ENCODE measurements at regions not wholly inside any gene's neighbourhood (a gene's known extent, or its start where the extent isn't known, plus 50 kb on each side); places are given as distances from the start of the nearest gene placed in this dataset.

GRCh38 chr18:26700728-26701127 is 152.4 kb upstream of the KCTD1 start:
- Histone ChIP-seq H3K4me3 (no peak overlapping the region), H3K36me3 (no peaks in the 10 kb centered on the region), H3K27me3 (peaks cover 0 to 9% of the 10 kb centered on the region in 2 donors), H3K27ac (no peak overlapping the region), H3K4me1 (no peaks in the 10 kb centered on the region), H3K9me3 (no peaks in the 10 kb centered on the region)
- no peak for DNase-seq
- intact Hi-C loops (cut with DNase I; ENCODE audit: low total_unique reads): no loop called here
- TF ChIP-seq, protein P1, sequence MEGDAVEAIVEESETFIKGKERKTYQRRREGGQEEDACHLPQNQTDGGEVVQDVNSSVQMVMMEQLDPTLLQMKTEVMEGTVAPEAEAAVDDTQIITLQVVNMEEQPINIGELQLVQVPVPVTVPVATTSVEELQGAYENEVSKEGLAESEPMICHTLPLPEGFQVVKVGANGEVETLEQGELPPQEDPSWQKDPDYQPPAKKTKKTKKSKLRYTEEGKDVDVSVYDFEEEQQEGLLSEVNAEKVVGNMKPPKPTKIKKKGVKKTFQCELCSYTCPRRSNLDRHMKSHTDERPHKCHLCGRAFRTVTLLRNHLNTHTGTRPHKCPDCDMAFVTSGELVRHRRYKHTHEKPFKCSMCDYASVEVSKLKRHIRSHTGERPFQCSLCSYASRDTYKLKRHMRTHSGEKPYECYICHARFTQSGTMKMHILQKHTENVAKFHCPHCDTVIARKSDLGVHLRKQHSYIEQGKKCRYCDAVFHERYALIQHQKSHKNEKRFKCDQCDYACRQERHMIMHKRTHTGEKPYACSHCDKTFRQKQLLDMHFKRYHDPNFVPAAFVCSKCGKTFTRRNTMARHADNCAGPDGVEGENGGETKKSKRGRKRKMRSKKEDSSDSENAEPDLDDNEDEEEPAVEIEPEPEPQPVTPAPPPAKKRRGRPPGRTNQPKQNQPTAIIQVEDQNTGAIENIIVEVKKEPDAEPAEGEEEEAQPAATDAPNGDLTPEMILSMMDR (IDR thresholded peaks at IDR 0.05): no peak

- no peaks in the 10 kb centered on the region for H3K9me3 ChIP-seq
- H3K27ac ChIP-seq: no peak overlapping the region
- intact Hi-C loops (cut with DNase I; ENCODE audit: low total_unique reads): no loop called here
- no peak for DNase-seq
- H3K27me3 ChIP-seq: peaks cover 0 to 9% of the 10 kb centered on the region in 2 donors
- H3K4me3 ChIP-seq: no peak overlapping the region
- H3K36me3 ChIP-seq: no peaks in the 10 kb centered on the region
- no peaks in the 10 kb centered on the region for H3K4me1 ChIP-seq
- TF ChIP-seq, protein P1 (IDR thresholded peaks at IDR 0.05): no peak
These were observed 151.8 kb upstream of the KCTD1 start for GRCh38 chr18:26700201-26700600.

- TF ChIP-seq, protein P1 (IDR thresholded peaks at IDR 0.05): no peak
- Histone ChIP-seq H3K27ac (no peak overlapping the region), H3K9me3 (no peaks in the 10 kb centered on the region), H3K27me3 (peaks cover 0 to 6% of the 10 kb centered on the region in 2 donors), H3K4me3 (no peak overlapping the region), H3K4me1 (no peaks in the 10 kb centered on the region), H3K36me3 (no peaks in the 10 kb centered on the region)
- intact Hi-C loops (cut with DNase I; ENCODE audit: low total_unique reads): no loop called here
- DNase-seq: no peak
These were observed 149.0 kb upstream of the KCTD1 start for GRCh38 chr18:26697186-26697884.

GRCh38 chr18:26696786-26697185 is 148.4 kb upstream of the KCTD1 start:
- no peaks in the 10 kb centered on the region for H3K4me1 ChIP-seq
- intact Hi-C loops (cut with DNase I; ENCODE audit: low total_unique reads): no loop called here
- H3K36me3 ChIP-seq: no peaks in the 10 kb centered on the region
- H3K4me3 ChIP-seq: no peak overlapping the region
- H3K27me3 ChIP-seq: peaks cover 0 to 6% of the 10 kb centered on the region in 2 donors
- DNase-seq: no peak
- H3K9me3 ChIP-seq: no peaks in the 10 kb centered on the region
- no peak overlapping the region for H3K27ac ChIP-seq
- TF ChIP-seq, protein P1 (IDR thresholded peaks at IDR 0.05): no peak

GRCh38 chr18:26696308-26696707 is 148.0 kb upstream of the KCTD1 start:
- DNase-seq: no peak
- H3K36me3 ChIP-seq: no peaks in the 10 kb centered on the region
- TF ChIP-seq, protein P1 (IDR thresholded peaks at IDR 0.05): no peak
- intact Hi-C loops (cut with DNase I; ENCODE audit: low total_unique reads): no loop called here
- H3K9me3 ChIP-seq: no peaks in the 10 kb centered on the region
- H3K4me1 ChIP-seq: no peaks in the 10 kb centered on the region
- peaks cover 0 to 6% of the 10 kb centered on the region in 2 donors for H3K27me3 ChIP-seq
- no peak overlapping the region for H3K4me3 ChIP-seq
- H3K27ac ChIP-seq: no peak overlapping the region
